Progenitor cell of endocrine pancreas (in vitro differentiated cells): ENCODE measurements at regions not wholly inside any gene's neighbourhood (a gene's known extent, or its start where the extent isn't known, plus 50 kb on each side); places are given as distances from the start of the nearest gene placed in this dataset.

Experiments
- DNase-seq: peaks from one replicate; pipeline ENCODE4 v3.0.0; 2021; ENCODE audit warnings: low spot score; ENCODE audit not compliant: unreplicated experiment
- H3K27ac Mint-ChIP-seq: 2 replicates; pipeline ENCODE4 v1.8.0; 2021; ENCODE audit warnings: mild to moderate bottlenecking, moderate library complexity, mixed read lengths
- H3K27me3 Mint-ChIP-seq: 2 replicates; pipeline ENCODE4 v1.8.0; 2021; ENCODE audit warnings: mixed read lengths
- H3K36me3 Mint-ChIP-seq: 2 replicates; pipeline ENCODE4 v1.8.0; 2022; ENCODE audit warnings: mixed read lengths; ENCODE audit not compliant: insufficient read depth
- H3K4me1 Mint-ChIP-seq: 2 replicates; pipeline ENCODE4 v1.8.0; 2021; ENCODE audit warnings: low read depth, mixed read lengths
- H3K4me3 Mint-ChIP-seq: 2 replicates; pipeline ENCODE4 v1.8.0; 2021; ENCODE audit warnings: low read depth, mild to moderate bottlenecking, moderate library complexity, mixed read lengths
- H3K9me3 Mint-ChIP-seq: 2 replicates; pipeline ENCODE4 v1.8.0; 2021; ENCODE audit warnings: low read depth, mixed read lengths
- CTCF ChIP-seq: fragments of 200-600 bp; sonication (generic); IDR thresholded peaks from one replicate; pipeline ENCODE4 v1.5.0; 2021; ENCODE audit warnings: antibody characterized with exemption, mild to moderate bottlenecking; ENCODE audit not compliant: unreplicated experiment

GRCh38 chr3:189567766-189568420 lies 63.3 kb upstream of the TP63 start:
- no peak overlapping the region for H3K4me3 Mint-ChIP-seq
- no peaks in the 10 kb centered on the region for H3K36me3 Mint-ChIP-seq
- H3K9me3 Mint-ChIP-seq = no peaks in the 10 kb centered on the region
- no peak for DNase-seq
- H3K27ac Mint-ChIP-seq = no peak overlapping the region
- H3K27me3 Mint-ChIP-seq = peaks cover 2% of the 10 kb centered on the region
- H3K4me1 Mint-ChIP-seq = no peaks in the 10 kb centered on the region
- no peak for TF ChIP-seq CTCF

GRCh38 chr3:189568961-189569360 lies 62.2 kb upstream of the TP63 start:
- Mint-ChIP-seq H3K4me1 (no peaks in the 10 kb centered on the region), H3K27ac (no peak overlapping the region), H3K36me3 (no peaks in the 10 kb centered on the region), H3K27me3 (peaks cover 2% of the 10 kb centered on the region), H3K4me3 (no peak overlapping the region), H3K9me3 (no peaks in the 10 kb centered on the region)
- no peak for DNase-seq
- no peak for TF ChIP-seq CTCF

GRCh38 chr3:189569473-189569872 lies 61.7 kb upstream of the TP63 start:
- Mint-ChIP-seq H3K27me3 (peaks cover 2% of the 10 kb centered on the region), H3K27ac (no peak overlapping the region), H3K4me1 (no peaks in the 10 kb centered on the region), H3K36me3 (no peaks in the 10 kb centered on the region), H3K9me3 (no peaks in the 10 kb centered on the region), H3K4me3 (no peak overlapping the region)
- TF ChIP-seq CTCF = no peak
- no peak for DNase-seq

- Mint-ChIP-seq H3K36me3 (no peaks in the 10 kb centered on the region), H3K27me3 (peaks cover 2% of the 10 kb centered on the region), H3K4me1 (no peaks in the 10 kb centered on the region), H3K27ac (no peak overlapping the region), H3K4me3 (no peak overlapping the region), H3K9me3 (peaks cover 4% of the 10 kb centered on the region)
- TF ChIP-seq CTCF = no peak
- no peak for DNase-seq
Measured at GRCh38 chr3:189570916-189571315, 60.3 kb upstream of the TP63 start.

- H3K27ac Mint-ChIP-seq = no peak overlapping the region
- peaks cover 4% of the 10 kb centered on the region for H3K9me3 Mint-ChIP-seq
- no peaks in the 10 kb centered on the region for H3K4me1 Mint-ChIP-seq
- no peaks in the 10 kb centered on the region for H3K36me3 Mint-ChIP-seq
- DNase-seq = no peak
- H3K27me3 Mint-ChIP-seq = peaks cover 1% of the 10 kb centered on the region
- TF ChIP-seq CTCF = no peak
- H3K4me3 Mint-ChIP-seq = no peak overlapping the region
Measured at GRCh38 chr3:189572249-189572648, 58.9 kb upstream of the TP63 start.
